HG02610 (cell line): ENCODE measurements at regions not wholly inside any gene's neighbourhood (a gene's known extent, or its start where the extent isn't known, plus 50 kb on each side); places are given as distances from the start of the nearest gene placed in this dataset.
"Not testable (repeated sequence)": the region's sequence is repeated elsewhere in the genome, so short reads cannot be mapped to it uniquely, and the experiment has no call there.

Experiments
- ATAC-seq: cut with Tn5 transposase; IDR thresholded peaks from one replicate; pipeline ENCODE4 v1.9.1; 2021; ENCODE audit warnings: mild to moderate bottlenecking, moderate library complexity; ENCODE audit not compliant: unreplicated experiment

DNA sequence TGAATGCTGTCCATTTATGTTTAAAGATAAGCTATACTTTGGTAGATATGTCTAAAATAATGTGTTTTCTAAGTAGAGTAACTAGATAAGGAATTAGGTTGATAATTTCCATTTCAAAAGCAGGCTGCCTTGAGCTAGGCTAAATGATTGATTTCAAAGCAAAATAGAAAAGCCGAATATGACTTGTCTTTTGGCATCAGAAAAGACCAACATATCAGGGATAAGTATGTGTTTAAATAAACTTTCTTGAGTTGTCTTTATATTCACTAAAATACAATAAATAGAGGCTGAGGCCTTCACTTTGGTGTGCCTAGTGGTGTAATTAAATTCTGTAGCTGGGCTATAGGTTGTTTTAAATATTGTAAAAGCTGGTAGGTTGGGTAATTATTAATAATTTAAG is 569.0 kb downstream of the TAF11L14 start:
- ATAC-seq = no peak

DNA sequence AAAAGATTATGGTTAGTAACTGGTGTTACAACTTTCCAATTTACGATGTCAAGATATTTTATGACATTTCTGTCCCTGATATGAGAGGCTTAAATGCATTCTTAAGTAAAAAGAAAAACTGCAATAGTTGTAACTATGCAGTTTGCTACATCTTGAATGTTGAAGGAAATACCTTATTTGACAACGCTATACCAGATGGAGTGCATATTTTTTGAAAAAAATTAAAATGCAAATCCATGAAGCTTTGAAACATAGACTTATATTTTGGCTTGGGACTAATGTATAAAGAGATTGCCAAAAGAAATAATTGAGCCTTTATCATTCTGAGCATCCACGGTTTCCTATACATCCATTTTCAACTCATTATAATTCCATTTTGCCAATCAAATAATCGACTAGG is 579.4 kb downstream of the TAF11L14 start:
- no peak for ATAC-seq

DNA sequence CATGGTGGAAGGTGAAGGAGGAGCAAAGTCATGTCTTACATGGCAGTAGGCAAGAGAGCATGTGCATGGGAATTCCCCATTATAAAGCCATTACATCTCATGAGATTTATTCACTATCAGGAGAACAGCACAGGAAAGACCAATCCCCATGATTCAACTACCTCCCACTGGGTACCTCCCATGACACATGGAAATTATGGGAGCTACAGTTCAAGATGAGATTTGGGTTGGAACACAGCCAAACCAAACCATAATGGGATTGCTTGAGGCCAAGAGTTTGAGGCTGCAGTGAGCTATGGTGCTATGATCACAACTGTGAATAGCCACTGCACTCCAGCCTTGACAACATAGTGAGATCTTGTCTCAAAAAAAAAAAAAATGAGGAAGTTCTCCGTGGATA is 581.8 kb downstream of the TAF11L14 start:
- no peak for ATAC-seq

DNA sequence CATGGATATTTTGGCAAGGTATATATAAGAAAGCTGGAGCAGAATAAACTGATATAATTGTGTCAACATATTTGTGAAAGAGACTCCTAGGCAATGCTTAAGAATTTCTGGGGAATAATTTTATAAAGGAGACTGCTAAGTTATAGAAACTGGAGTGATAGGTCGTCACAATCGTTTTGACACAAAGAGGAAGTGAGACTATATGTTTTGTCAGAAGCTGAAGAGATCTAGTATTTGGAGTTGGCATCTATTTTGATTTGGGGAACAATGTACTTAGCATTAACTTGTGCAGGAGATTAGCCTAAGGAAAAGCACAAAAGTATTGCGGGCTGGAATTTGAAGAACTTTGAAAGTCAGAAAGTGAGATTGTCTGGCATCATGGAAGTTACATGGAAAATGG is 582.5 kb downstream of the TAF11L14 start:
- no peak for ATAC-seq

DNA sequence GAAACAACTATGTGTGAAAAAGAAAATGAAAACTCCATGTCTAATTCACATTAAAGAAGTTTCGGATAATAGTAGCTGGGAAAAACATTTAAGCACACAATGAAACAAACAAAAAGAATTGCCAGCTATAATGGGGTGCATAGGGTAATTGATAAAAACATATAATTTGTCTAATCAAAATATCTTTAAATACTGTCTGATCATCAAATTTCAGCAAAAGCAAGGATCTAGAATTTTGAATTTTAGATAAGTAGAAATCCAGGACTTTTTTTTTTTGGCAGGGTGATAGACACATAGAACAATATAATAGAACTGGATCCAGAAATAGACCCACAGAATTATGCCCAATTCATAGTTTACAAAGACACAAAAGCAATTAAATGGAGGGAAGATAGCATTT is 585.0 kb downstream of the TAF11L14 start:
- no peak for ATAC-seq

DNA sequence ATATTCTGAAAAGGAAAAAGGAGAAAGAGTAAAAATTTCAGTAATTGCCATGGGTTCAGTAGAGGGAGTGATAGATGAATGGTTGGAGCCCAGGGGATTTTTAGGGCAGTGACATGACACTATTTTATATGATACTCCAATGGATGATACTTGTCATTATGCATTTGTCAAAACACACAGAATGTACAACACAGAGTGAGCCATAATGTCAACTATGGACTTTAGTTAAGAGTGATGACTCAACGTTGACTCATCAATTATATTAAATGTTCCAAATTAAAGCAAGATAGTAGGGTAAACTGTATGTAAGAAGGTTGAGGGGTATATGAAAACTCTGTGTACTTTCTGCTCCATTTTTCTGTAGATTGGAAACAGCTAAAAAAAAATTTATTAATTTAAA is 586.4 kb downstream of the TAF11L14 start:
- no peak for ATAC-seq

DNA sequence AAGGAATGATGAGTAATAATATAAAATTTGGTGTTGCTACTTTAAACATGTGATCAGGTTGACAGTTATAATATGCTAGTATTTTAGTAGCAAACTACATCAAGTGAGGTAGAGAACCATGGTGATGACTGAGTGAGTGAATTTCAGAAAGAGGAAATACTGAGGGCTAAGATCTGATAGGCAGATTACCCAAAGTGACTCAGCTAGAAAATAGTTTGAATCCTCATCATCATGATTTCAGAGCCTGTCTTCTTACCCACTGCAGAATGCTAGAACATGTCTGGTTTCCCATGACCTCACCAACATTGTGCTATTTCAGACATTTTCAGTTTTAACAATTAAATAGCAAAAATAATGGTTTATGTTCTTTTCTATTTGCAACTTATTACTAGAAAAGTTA is 602.1 kb downstream of the TAF11L14 start:
- ATAC-seq = no peak

DNA sequence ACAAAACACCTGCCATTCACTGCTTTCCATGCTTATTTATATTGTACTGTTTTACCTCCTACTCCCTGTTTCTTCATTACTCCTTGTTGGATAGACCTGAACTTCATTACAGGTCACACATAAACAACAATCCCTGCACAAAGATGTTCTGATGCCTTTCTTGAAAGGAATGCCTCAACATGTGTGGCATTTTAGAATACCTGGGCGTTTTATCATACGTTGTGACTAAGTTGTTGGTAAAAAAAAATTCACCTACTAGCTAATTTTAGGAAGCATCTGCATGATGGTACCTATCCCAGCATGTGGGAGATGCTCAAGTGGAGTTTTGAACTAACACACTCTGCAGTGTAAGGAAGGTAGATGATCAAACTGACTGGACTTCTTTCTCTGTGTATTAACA is 604.1 kb downstream of the TAF11L14 start:
- no peak for ATAC-seq

DNA sequence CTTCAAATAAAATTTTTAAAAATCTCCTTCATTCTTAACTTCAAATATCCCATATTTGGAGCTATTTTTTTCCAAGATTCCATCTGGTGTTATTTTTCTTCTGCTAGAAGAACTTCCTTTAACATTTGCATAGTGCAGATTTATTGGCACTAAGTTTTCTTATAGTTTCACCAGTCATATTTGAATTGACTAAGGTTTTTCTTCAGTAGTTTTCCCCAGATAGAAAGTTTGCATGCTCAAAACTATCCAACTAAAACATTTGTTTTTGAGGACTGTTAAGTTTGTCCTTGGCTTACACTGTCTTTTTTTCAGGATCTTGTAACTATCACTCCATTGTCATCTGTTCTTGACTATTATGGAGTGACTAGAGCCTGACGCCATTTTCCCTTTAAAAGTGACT is 606.7 kb downstream of the TAF11L14 start:
- no peak for ATAC-seq

DNA sequence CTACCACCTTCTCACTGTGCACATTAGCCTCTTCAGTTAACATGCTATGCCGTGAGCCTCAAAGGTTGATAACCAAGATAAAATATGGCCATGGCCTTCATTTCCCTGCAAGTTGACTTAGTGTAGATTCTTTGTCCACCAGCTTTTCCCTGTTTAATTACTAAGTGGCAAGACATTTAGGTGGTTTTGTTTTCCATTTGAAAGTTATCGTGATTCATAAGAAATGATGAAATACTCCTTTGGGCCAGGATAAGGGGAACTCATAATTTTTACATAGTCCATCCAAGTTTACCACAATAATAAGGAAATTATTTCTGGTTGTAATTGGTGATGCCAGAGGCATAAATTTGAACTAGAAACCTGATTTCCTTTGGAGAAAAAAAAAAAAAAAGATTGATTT is 609.6 kb downstream of the TAF11L14 start:
- ATAC-seq = no peak

DNA sequence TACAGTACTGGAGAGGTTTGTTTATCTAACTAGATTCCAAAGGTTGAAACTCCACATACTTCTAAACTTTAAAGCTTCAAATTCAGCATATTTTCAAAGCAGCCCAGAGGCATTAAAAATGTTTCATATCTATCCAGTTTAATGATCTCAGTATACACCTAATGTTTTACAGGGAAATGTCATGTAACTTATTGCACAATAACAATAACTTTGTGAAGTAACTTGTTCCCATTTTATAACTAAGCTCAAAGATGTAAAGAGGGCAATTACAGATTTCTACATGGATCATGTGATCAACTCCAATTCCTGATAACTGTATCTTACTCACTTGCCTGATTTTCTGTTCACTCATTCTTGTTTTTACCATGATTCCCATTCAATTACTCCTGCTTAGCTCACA is 610.0 kb downstream of the TAF11L14 start:
- no peak for ATAC-seq

DNA sequence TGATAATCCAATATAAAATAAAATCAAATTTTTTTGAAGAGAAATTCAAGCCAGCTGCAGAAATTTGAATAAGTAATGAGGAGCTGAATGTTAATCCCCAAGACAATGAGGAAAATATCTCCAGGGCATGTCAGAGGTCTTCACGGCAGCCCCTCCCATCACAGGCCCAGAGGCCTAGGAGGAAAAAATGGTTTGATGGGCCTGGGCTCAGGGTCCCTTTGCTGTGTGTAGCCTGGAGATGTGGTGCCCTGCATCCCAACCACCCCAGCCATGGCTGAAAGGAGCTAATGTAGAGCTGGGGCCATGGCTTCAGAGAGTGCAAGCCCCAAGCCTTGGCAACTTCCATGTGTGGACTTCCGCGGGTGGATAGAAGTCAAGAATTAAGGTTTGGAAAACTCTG is 618.3 kb downstream of the TAF11L14 start:
- no peak for ATAC-seq

DNA sequence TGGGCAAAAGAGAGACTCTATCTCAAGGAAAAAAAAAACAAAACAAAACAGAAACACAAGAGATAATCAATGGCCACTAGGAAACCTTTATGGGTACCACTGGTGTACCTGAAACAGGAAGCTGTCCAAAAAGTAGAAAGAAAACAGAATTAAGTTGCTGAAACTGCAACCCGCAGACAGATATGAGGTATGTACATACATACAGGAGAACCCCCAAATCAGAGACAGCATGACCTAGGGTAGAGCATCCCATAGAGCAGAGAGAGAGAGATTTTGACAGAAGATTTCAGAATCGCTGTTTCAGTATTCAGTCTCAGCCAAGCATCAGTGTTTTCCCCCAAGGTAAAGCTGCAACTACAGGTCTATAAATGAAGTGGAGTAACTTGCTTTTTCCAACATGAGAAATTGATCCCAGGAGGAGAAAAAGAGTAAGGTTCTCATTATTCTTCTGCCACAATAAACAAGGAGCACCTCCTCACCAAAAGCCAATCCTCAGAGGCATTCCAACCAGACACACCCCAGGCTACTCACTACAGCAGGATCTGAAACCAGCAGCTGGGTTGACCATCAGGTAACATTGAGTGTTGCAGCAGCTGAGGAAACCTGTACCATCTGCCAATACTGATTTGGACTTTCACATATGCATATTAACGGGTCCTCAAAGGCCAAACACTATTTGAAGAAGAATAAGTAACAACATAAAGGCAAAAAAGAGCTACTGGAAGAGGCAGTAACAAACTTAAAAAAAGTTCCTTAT is 630.0 kb downstream of the TAF11L14 start:
- ATAC-seq = no peak

DNA sequence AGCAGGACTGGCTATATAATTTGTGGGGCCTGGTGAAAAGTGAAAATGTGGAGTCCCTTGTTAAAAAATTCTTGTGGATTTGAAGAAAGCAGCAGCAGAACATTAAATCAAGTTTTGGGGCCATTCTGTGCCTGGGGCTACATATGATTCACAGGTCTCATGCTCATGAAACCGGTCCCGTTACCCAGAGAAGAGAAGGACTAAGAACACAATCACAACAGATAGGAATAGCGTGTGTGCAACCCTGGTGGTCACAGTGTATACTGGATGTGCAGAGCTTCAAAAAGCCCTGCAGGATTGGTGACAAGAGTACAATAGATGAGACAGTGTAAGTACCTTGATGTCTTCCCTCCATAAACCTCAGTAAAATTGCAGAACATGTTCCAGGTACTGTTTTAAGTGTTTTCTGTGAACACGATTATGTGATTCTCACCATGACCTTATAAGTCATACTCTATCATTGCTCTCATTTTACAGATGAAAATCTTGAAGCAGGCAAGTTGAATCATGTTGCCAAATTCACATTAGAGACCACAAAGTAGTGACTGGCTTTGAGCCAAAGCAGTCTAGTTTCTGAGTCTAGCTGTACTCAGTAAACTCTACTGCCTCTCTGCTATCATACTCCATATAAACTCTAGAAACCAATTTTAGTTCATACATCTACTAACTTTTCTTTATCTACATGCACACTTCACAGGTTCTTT is 636.5 kb downstream of the TAF11L14 start:
- no peak for ATAC-seq

DNA sequence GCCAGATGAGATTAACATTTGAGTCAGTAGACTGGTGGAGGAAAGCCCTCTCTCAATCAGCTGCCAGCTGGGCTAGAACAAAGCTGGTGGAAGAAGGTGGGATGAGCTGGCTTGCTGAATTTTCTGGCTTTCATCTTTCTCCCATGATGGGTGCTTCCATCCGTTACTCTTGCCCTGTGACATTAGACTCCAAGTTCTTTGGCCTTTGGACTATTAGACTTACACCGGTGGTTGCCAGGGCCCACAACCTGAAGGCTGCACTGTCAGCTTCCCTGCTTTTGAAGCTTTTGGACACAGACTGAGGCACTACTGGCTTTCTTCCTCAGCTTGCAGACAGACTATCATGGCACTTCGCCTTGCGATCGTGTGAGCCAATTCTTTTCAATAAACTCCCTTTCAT is 642.7 kb downstream of the TAF11L14 start:
- no peak for ATAC-seq

DNA sequence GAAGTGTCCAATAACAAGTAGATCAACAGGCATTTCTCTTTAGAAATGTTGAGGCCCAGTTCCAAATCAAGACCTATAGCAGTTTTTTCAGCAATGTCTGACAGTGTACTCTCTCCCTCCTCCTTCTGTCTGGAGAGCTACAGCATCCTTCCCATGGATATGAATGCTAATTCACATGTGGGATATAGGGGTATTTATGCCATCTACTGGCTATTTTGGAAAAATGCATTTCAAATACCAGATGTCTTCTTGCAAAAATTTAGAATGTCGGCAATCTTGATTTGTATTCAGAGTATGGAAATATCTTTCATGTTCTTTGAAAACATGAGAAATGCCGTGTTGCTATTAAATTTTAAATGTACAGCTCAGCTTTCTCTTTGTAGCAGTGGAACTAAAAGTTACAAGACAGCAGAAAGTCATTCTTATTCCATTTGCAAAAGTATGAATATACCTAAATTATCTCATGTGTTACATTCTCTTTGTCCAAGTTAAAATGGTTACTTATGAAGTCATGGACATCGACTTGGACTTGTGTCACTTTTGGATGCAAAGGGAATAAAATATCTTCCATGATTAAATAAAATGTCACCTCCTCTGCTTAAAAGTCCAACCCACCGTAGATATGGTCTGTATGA is 647.8 kb downstream of the TAF11L14 start:
- no peak for ATAC-seq

DNA sequence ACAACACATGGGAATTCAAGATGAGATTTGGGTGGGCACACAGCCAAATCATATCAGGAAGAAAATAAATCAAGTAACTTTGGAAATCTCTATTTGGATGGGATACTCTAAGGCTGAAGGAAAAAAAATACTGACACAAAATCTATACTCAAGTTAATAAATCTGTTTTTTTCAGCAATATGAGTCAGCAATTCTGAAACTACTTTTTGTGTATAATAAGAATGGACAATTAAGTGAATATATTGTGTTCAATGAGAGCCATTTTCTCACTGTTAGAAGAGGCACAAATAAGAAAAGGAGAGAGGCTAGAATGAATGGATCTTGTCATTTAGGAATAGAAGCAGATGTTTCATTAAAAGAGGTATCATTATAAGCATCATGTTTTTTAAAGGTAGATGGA is 651.0 kb downstream of the TAF11L14 start:
- ATAC-seq = no peak

DNA sequence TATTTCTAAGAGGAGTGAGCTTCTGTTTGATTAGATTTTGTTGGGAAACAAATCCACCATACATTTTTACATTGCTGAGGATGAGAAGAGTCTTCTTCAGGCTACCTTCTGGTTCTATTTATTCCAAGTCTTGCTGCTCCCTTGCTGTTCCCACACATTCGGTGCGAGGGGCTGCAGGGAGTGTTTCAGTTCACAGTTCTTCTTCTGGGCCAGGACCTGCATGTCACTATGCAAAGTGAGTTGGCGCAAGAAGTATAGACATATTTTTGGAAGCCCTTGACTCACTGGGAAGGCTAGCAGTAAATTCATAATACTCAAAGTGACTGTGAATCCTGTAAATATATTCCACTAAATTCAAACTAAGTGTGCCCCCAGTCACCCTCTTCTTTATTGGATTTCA is 657.9 kb downstream of the TAF11L14 start:
- no peak for ATAC-seq

DNA sequence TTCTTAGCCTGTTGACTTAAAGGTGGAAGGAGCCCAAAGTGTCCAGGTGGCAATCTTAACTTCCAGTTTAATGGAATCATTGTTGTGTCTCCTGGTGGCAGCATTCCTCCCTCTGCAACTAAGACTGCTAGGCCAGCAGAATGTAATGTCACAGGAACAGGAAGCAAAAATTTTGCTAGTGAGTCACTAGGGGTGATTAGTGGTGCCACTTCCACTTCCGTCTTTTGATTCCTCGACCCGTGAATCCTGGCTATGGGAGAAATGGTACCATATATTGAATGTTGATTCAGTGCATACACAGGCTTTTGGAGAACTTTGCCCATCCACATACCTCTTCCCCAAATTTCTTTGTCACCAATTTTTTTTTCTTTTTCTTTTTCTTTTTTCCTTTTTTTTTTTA is 661.4 kb downstream of the TAF11L14 start:
- ATAC-seq = not testable (repeated sequence)

DNA sequence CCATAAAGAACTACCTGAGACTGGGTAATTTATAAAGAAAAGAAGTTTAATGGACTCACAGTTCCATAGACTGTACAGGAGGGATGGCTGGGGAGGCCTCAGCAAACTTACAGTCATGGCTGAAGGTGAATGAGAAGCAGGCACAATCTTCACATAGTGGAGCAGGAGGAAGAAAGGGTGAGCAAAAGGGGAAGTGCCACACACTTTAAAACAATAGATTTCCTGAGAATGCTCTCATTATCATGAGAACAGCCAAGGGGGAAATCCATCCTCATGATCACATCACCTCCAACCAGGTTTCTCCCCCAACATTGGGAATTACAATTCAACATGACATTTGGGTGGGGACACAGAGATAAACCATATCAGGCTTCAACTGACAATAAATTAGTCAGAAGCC is 664.9 kb downstream of the TAF11L14 start:
- no peak for ATAC-seq

DNA sequence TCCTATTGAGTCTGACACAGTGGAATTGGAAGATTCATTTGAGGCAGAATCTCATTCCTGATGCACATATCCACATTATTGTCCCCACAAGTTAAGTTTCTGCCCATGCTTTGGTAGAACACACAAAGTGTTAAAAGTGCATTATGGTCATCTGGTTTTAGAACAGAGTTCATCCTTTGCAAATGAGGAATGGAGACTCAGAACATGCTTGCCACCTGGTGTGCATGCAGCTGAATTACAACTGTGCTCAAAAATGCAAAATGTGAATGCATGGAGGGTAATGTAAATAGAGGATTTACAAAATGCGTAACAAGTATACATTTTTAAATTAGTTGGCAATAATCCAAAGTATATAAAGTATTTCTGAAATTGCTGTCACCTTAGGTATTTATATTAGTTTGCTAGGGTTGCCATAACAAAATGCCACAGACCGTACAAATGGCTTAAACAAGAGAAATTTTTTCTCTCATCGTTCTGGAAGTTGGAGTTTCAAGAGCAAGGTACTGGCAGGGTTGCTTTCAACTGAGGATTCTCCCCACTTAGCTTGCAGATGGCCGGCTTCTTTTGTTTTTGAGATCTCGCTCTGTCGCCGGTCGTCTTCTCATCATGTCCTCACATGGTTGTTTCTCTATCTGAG is 671.1 kb downstream of the TAF11L14 start:
- ATAC-seq = peak; percentile 88

DNA sequence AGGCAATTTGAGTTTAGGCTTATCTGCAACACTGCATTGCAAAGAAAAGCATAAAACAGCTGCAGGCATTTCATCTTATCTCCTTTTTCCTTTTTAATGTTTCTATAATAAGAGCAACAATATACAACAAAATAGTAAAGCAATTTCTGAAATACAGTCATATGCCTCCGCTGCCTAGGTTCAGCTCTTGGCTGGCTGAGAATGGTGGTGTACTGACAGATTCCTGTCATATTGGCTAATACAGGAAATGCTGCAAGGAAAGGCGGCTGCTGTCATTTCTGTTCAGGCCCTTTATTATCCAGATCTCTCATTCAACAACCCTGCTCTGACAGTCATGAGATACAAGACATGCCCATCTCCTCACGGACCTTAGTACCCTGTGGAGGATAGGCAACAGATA is 677.0 kb downstream of the TAF11L14 start:
- no peak for ATAC-seq
